Uterus (tissue), 2 donors: ENCODE measurements at regions not wholly inside any gene's neighbourhood (a gene's known extent, or its start where the extent isn't known, plus 50 kb on each side); places are given as distances from the start of the nearest gene placed in this dataset.

ENCODE experiments used
- POLR2A ChIP-seq, 2 donors: fragments of 450-650 bp; IDR thresholded peaks; one replicate each; pipeline ENCODE4 v1.6.1; 2016; ENCODE audit warnings: antibody characterized with exemption in 2 of 2, mild to moderate bottlenecking in 1 of 2, moderate library complexity in 1 of 2
- TF ChIP-seq, protein P1 (sequence below), 4 experiments: fragments of 200-600 bp in 2 of 4; fragments of 450-650 bp in 2 of 4; sonication (generic) in 2 of 4; IDR thresholded peaks; one replicate each; pipeline ENCODE4 v1.5.1; 2016 to 2019; ENCODE audit warnings: antibody characterized with exemption in 4 of 4, mild to moderate bottlenecking in 2 of 4, moderate library complexity in 1 of 4

DNA sequence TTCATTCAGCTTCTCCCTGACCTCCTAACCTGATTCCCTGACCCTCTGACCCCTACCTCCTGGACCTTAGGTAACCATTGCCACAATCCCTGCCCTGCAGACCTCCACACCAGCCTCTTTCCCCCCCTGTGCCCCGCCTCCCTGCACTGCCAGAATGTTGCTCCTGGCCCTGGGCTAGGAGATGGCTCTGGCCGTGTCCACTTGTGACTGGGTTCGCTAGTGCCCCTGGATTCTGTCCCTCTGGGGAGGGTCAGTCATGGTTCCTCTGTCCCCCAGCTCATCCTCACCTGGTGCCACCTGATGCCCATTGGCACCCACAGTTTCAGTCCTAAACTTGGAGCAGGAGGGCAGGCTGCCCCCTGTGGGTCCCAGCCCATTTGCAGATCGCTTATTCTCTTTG, 56.2 kb upstream of the PRR23E start:
- TF ChIP-seq, protein P1, sequence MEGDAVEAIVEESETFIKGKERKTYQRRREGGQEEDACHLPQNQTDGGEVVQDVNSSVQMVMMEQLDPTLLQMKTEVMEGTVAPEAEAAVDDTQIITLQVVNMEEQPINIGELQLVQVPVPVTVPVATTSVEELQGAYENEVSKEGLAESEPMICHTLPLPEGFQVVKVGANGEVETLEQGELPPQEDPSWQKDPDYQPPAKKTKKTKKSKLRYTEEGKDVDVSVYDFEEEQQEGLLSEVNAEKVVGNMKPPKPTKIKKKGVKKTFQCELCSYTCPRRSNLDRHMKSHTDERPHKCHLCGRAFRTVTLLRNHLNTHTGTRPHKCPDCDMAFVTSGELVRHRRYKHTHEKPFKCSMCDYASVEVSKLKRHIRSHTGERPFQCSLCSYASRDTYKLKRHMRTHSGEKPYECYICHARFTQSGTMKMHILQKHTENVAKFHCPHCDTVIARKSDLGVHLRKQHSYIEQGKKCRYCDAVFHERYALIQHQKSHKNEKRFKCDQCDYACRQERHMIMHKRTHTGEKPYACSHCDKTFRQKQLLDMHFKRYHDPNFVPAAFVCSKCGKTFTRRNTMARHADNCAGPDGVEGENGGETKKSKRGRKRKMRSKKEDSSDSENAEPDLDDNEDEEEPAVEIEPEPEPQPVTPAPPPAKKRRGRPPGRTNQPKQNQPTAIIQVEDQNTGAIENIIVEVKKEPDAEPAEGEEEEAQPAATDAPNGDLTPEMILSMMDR (IDR thresholded peaks at IDR 0.05), result no peak
- TF ChIP-seq POLR2A (IDR thresholded peaks at IDR 0.05), result no peak
